ENCODE measurements at regions not wholly inside any gene's neighbourhood (a gene's known extent, or its start where the extent isn't known, plus 50 kb on each side); places are given as distances from the start of the nearest gene placed in this dataset.

- TF ChIP-seq GATA2 (IDR thresholded peaks at IDR 0.05; ENCODE audit: insufficient read depth, insufficient read length, low read depth, low read length), result no peak
- TF ChIP-seq, protein P1, sequence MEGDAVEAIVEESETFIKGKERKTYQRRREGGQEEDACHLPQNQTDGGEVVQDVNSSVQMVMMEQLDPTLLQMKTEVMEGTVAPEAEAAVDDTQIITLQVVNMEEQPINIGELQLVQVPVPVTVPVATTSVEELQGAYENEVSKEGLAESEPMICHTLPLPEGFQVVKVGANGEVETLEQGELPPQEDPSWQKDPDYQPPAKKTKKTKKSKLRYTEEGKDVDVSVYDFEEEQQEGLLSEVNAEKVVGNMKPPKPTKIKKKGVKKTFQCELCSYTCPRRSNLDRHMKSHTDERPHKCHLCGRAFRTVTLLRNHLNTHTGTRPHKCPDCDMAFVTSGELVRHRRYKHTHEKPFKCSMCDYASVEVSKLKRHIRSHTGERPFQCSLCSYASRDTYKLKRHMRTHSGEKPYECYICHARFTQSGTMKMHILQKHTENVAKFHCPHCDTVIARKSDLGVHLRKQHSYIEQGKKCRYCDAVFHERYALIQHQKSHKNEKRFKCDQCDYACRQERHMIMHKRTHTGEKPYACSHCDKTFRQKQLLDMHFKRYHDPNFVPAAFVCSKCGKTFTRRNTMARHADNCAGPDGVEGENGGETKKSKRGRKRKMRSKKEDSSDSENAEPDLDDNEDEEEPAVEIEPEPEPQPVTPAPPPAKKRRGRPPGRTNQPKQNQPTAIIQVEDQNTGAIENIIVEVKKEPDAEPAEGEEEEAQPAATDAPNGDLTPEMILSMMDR (IDR thresholded peaks at IDR 0.05; ENCODE audit: extremely low read depth in 1 of 2, insufficient read depth in 1 of 2, low read depth in 1 of 2, low read length in 2 of 2), result no peak
- no peak for TF ChIP-seq POLR2AphosphoS5 (IDR thresholded peaks at IDR 0.05; ENCODE audit: insufficient read depth, low read depth, low read length)
- no peak for TF ChIP-seq POLR2A (IDR thresholded peaks at IDR 0.05; ENCODE audit: low read depth, low read length)
- no peak for TF ChIP-seq MYC (IDR thresholded peaks at IDR 0.05; ENCODE audit: low read depth, low read length)
- no peak for TF ChIP-seq MAX (IDR thresholded peaks at IDR 0.05; ENCODE audit: insufficient read depth, insufficient read length)
- no peak for TF ChIP-seq FOS (IDR thresholded peaks at IDR 0.05; ENCODE audit: borderline replicate concordance, insufficient read depth, low read length)
Measured at GRCh38 chr12:127925971-127926370, 341.0 kb upstream of the TMEM132C start.

Measured in endothelial cell of umbilical vein (primary cell).